COLO668 (cell line): ENCODE measurements at regions not wholly inside any gene's neighbourhood (a gene's known extent, or its start where the extent isn't known, plus 50 kb on each side); places are given as distances from the start of the nearest gene placed in this dataset.

Experiments used
- DNase-seq: peaks from one replicate; lab custom pipeline; 2025; ENCODE audit not compliant: unreplicated experiment; lab: John Stamatoyannopoulos, UW

DNA sequence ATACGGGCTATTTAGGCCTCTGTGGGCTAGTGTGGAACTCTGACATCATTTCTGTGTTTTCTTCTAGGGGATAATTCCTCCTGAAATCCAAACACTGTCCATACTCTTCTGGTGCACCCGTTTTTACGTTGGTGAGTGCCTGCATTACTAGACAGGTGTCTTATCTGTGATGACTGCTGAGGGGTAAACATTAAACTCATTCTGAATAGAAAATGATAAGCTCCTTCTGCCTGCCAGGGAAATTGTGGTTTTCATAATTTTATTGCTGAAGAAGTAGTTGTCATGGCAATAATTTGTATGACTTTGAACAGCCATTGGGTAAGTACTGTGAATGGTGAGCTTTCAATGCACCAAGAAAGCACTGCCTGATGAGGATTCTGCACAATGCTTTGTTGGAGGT is 705.6 kb downstream of the UTRN start:
- no peak for DNase-seq

DNA sequence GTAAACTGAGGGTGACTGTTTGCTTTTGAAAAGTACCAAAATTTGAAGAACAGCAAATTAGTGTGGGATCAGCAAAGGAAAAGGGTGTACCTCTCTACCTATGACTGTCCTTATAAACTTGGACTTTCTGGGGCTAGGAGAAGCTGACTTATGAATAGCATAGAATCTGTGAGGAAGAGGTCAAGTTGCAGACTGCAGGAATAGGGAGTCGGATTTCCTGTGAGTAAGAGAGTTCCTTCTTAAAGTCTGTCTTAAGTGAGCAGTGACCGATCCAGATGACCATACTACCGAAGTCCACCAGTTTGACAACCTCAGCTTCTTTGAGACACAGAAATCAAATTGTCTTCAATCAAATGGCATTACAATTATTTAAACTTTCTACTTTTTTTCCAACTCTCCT is 708.7 kb downstream of the UTRN start:
- DNase-seq, result no peak

DNA sequence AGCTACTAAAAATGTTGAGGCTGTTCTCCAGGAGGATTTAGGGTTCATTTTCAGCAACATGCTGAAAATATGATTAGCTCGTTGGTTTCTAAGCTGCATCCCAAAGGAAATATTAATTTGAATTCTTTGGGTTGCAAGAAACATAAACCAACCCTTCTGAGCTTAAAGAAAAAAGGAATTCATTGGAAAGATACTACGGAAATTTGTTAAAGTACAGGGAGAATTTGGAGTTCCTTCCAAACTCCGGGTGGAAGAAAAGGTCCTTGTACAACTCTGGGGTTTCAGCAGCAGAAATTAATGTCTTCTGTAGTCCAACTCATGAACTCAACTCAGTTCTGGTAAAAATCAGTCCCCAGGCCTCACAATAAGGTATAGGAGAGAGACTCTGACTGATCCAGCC is 712.9 kb downstream of the UTRN start:
- no peak for DNase-seq

DNA sequence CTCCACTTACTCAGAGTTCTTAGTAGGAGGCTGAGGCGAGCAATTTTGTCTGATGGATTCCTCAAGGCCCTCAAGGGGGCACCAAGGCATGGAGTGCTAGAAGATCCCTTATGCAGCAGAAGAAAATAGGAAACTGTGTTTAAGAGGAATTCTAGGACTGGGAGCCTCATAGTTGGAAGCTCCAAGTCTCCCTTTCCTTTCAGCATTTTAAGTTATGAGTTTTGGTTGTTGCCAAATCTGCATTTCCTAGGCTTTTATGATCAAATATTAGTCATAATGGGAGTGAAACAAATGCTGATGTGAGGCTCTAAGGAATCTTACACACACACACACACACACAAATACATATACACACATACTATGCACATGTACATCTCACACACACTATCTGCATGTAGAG is 714.0 kb downstream of the UTRN start:
- DNase-seq, result no peak

DNA sequence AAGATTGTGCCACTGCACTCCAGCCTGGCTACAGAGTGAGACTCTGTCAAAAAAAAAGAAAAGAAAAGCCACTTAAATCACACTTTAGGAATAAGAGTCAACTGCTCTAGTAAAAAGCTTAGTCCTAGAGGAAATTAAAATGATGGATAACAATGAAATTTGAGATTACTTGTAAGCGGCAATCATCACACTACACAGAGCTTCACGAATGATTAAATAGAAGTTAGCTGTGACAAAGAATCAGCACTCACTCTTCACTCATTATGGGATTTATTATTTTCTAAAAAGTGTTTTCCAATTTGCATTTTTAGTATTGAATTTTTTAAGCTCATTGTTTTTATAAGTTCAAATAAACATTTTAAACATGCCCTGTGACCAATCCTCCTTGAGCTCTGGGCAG is 718.0 kb downstream of the UTRN start:
- no peak for DNase-seq

DNA sequence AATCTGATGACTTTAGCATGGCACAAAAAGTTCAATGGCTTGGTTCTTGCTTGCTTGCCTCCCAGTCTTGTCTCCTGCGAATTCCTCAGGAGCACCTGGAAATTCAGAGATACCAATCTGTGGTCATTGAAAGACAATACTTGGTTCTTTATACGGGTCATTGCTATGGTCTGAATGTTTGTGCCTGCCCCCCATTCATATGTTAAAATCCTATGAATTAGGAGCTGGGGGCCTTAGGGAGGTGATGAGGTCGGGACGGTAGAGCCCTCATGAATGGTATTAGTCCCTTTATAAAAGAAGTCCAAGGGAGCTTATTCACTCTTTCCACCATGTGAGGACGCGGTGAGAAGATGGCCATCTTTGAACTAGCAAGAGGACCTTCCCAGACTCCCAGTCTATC is 721.8 kb downstream of the UTRN start:
- no peak for DNase-seq

DNA sequence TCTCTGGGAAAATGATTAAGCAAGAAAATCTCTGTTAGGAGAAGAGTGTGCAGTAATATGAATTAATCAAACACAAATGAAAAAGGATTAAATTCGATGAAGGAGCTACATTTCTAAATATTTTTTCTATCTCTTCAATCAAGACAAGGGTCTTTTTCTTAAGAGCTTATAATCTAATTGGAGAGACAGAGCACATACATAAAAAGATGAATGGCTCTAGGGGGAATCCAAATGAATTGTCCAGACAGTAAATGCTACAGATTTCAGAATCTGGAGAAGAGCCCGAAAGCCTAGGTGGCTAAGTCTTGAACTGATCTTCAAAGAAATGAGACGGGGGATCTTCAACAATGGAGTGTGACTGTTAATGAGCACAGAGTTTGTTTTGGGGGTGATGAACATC is 723.6 kb downstream of the UTRN start:
- no peak for DNase-seq

DNA sequence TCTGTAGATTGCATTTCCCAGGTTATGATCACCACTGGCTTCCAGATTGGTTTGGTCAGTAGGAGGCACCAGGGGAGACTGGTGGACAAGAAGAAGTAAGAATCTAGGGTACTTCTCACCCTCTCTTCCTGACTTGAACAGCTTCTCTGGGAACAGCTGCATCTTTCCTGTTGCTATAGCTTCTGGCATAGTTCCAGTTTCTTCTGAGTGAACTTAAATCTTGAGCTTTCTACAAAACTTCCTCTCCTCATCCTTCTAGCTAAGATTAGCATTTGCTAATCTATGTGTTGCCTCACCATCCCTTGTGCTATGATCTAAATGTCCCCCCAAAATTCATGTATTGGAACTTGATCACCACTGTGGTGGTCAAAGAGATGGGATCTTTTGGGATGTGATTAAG is 724.6 kb downstream of the UTRN start:
- DNase-seq, result no peak

DNA sequence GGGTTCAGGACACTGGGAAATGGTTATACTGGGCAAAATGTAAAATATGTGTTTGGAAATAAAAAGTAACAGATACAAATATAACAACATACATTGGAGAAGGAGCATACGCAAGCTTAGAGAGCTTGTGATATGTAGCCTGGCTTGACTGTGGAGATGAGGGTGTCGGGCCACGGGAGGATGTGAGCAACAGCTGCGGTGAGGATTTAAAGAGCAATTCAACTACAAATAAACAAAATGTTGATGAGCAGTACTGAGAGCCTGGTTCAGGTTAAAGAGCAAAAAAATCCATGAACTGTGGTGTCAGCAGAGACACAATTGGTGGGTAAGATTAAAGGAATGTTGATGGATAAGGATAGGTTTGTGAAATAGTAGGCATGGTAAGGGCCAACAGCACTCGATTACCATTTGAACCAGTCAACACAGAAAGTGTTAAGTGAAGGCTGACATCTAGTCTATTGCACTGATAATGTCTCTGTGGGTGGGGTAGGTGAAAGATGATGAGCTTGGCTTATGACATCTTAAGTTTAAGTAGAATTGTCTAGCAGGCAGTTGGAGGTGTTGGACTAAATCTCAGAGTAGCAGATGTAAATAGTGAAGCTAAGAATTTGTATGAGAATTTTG is 723.2 kb downstream of the EPM2A start:
- DNase-seq, result no peak

DNA sequence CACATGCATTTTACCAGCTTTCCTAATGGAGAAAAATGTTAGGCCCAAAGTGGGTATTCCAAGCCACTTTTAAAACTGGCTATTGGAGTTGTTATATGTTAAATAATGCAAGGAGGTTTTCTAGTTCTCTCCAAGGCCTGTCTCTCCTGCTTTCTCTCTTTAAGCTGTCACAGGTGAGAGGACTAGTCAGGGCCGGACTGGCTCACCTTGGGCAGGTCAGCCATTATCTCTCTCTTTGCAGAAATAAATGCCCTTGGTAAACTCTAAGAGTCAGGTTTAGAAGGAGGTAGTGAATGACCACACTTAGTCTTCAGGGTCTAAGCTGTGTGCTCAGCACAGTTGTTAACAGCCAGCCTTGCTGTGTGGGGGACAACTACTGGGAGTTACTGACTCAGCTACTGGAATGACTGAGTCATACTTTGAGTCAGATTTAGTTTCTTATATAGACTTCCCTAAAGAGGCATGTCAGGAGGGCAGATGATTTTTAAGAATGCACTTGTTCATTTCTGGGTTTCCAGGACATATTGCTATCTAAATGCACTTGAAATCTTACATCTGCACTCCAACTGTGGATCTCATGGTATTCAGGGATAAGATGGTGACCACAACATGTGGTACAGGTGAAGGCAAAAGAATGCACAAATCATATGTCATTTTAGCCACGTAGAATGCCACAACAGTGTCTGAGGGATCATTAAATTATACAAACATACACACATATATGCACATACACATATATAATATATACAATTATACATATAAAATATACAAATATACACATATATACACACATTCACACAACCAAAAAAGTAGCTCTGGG is 719.4 kb downstream of the EPM2A start:
- no peak for DNase-seq

DNA sequence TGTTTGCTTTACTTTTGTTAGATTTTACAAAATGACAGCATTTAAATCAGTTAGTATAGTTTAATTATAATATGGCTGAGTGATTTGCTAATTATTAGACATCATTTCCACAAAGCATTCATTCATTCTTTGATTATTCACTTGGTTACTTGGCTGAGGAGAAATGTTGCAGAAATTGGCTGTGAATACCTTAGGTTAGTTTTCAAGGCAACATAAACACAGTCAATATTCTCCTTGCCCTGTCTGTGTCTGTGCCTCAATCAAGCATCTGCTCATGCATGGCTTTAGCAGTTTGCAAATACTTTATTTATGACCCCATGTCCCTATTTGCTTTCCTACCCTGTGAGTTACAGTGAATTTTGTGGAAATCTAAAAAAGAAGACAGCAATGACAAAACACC is 718.3 kb downstream of the EPM2A start:
- no peak for DNase-seq

DNA sequence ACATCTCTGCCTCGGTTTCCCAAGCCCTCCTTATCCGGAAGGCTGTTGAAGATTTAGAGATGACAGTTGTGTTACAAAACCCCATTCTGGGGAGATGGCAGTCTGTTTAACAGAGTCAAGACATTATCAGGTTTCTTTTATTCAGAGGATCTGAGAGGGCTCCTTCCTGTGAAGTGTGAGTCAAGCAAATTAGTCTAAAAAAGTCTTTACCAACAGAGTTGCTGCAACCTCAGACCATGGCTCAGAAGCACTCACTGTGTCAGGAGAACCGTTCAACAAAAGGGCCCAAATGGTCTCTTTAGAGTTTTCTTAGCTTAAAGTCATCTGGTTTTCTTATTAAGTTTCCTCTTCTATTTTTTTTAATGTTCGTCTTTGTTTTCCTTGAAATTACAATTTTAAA is 717.8 kb downstream of the EPM2A start:
- no peak for DNase-seq

DNA sequence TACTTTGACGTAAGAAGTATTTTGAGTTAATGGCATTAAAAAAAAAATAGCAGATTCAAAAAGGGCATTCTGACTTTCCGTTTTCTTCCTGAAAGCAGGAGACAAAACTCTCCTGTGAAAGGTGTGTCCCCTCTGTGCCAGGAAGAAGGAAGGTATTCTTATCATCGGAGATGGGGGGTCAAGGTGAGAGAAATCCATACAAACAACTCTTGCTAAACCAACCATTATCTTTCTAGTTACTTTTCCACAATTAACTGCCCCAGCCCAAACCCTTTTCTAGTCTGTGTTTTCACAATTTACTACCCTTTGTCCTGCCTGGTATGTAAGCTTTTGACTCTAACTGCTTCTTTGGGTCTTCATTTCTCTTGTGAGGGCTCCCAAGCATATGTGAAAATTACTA is 717.3 kb downstream of the EPM2A start:
- no peak for DNase-seq

DNA sequence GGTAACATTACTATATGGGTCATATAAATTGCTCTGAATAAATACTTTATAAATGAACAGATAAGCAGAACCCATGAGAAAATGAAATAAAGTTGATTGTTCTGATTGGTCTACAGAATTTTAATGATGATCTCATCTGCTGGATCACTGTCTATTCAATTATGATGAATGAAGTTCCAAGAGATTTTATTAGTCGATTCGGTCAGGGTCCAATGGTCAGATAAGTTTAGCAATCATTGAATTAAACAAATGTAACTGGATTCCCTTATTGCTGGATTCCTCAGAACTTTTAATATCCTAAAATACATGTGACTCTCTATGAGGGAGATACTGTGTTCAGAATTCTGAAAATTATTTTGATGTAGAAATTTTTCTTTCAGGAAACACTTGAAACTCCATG is 715.2 kb downstream of the EPM2A start:
- no peak for DNase-seq

DNA sequence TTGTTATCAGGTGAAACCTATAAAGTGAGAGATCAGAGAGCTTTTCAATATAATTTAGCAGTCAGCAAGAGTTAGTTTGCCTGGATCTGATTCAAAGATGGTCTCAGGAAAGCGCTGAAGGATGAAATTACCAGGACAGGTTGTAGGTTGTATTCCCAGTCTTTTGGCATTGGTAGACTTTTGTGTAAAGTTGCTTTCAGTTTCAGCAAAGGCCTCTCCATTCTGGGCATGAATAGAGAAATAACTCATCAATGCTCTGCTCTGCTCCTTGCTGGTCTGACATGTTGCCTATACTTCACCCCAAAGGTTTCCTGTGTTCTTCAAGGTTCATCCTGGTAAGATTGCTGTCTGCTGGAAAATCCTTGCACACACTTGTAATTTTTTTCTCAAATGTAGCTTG is 714.8 kb downstream of the EPM2A start:
- no peak for DNase-seq

DNA sequence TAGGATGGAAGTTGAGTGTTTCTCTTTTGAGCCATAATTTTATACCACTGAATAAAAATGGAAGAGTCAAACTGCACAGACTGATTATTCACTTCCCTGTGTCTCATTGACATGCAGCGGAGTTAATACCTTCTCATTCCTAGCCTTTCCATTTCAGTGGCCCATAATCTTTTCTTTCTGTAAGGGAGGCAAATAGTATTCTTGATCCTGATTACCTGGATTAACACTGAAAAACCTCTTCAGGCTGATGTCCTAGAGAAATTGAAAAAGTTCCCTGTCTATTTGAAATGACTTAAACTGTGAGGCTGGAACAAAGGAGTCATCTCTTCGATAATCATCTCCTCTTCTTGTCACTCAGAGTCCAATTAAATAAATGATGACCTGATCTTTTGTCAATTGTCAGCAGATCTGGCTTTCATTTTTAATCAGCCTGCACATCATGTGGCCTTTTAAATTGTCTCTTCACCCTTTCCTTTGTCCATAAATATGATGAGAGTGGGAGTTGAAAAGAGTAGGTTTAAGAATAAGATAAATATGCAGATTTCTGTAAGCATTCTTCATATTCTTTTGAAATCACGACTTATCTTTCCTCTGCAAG is 713.0 kb downstream of the EPM2A start:
- no peak for DNase-seq

DNA sequence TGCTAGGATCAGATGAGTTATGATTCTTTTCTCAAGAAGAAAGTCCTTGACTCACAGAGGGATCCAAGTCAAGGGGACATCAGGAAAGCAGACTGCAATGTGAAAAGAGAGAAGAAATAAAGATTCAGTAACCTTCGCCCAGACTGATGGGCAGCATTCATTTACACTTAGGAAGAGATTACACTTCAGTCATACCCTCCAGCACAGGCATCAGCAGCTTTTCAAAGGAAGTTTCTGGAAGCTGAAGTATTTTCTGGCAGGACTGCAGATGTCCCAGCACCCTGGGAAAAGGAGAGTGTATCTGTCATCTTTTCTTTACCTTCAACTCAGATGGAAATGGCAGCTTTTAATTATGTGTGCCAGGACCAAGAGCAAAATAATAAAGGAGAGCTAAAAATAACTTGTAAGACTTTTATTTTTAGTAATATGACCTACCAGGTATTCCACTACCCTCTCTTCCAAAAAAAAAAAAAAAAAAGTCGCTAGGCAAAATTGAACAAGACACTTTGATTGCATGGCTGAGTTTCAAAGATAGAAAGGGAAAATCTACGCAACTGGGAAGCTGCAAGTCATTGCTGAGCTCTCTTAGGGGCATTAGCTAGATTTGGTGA is 712.1 kb downstream of the EPM2A start:
- no peak for DNase-seq

DNA sequence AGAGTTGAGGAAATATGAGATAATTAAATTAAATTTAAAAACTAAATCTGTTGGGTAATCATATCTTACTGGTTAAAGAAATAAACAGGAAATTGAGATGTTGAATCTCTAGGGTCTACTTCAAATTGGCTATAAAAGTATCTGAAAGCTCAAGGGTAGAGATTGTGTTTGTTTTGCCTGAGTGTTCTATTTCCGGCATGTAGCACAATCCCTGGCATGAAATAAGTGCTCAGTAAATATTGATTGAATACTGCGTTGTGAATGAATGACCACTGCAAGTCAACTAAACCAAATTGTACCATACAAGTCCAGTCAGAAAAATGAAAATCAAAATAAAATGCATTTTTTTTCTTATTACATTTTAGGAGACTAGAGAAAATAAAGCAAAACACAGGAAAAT is 709.8 kb downstream of the EPM2A start:
- DNase-seq, result no peak

DNA sequence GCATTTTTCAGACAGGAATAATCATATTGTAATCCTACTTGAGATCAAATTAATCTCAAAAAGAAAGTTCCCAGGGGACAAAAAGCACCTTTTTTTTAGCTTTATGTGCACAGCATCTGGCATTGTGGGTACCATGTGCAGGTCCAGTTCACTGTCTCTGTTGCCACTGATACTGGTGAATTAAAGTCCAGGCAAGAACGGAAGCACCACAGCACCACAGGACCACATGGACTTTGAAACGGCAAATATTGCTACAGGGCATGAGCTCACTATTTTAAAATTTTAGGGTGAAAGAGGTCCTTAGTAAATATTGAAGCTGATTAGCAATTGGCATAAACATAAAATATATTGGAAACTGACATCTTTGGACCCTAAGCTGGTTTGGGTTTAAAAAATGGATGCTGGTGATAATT is 709.0 kb downstream of the EPM2A start:
- DNase-seq, result no peak

DNA sequence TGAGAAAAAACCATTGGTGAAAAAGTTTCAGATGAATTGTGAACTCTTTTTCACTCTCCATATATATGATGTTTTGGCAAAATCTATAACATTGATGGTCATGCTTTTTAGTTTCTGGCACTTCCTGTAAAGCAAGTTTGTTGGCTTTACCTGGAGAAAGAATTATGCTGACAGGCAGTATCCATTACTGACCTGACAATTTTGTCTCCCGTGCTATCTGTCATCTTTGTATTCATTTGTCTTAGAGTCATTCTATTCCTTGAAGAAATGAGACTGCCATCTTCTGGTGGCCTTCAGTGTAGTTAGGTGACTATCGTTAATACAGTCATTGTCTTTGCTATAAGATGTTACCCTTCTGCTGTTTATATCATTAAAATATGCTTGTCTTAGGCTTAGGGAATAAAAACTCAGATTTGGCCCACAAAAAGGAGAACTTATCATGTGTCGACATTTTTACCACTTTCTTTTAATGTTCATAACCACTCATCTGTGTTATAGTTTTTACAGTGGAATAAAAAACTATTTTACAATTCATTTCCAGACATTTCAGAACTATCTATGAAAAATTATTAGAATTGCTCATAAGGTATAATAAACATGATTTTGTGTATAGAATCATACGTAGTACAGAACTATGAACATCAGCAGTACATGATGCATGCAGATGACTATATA is 707.0 kb downstream of the EPM2A start:
- no peak for DNase-seq

DNA sequence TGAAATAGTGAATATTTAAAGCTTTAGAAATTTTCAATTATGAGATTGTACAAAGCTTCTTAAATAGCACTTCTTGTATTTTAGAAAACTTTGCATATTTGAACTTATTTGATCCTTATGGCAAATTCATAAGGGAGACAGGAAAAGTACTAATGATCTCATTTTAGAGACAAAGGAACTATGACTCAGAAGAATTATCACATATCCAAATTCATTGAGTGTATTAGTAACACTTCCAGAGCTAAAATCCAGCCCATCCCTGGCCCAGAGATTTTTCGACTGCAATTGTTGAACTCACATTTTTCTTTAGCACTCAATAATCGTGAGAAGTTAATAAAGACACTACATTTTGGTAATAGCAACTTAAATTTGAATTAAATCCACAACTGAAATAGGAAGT is 704.3 kb downstream of the EPM2A start:
- DNase-seq, result no peak

DNA sequence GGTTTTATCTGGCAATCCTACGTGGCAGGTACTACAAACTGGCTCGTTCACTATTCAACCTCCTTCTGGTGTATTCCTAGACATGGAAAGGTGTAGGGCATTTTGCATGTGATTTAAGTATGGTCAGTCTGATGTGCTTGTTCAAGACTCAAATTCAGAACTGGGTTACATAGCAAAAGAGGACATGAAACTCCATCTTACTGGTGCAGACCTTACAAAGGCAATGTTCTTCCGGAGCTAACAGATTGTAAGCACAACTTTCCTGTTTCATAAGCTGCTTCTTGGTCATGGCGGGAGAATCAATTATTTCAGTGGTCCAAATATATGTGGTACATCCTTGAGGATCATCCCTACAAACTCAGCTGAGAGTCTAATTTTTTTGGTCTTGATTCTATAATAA is 703.4 kb downstream of the EPM2A start:
- DNase-seq, result no peak
